Aorta (tissue), 5 donors: ENCODE measurements at regions not wholly inside any gene's neighbourhood (a gene's known extent, or its start where the extent isn't known, plus 50 kb on each side); places are given as distances from the start of the nearest gene placed in this dataset.
"Not testable (repeated sequence)": the region's sequence is repeated elsewhere in the genome, so short reads cannot be mapped to it uniquely, and the experiment has no call there.

Source experiments
- ATAC-seq: fragments of 200-7000 bp; cut with Tn5 transposase; one replicate; pipeline ENCODE4 v1.9.1; 2022; ENCODE audit warnings: moderate library complexity; ENCODE audit not compliant: low FRiP score
- DNase-seq, 2 donors: peaks; one replicate each; pipeline ENCODE4 v3.0.0-alpha.2; 2020
- H3K27ac ChIP-seq, 2 donors: one replicate each; pipeline ENCODE4 v1.5.1; 2013; ENCODE audit warnings: low read length in 2 of 2, mild to moderate bottlenecking in 2 of 2, moderate library complexity in 2 of 2, control low read depth in 1 of 2, inconsistent platforms in 1 of 2, low read depth in 1 of 2
- H3K27me3 ChIP-seq, 2 donors: one replicate each; pipeline ENCODE4 v1.6.1; 2013; ENCODE audit warnings: control low read depth in 1 of 2, low read length in 1 of 2, mild to moderate bottlenecking in 1 of 2, moderate library complexity in 1 of 2; ENCODE audit not compliant: insufficient read depth in 2 of 2, control insufficient read depth in 1 of 2
- H3K36me3 ChIP-seq, 2 donors: one replicate each; pipeline ENCODE4 v1.6.1; 2013; ENCODE audit warnings: control low read depth in 1 of 2, low read length in 1 of 2, mild to moderate bottlenecking in 1 of 2; ENCODE audit not compliant: insufficient read depth in 2 of 2, control insufficient read depth in 1 of 2
- H3K4me1 ChIP-seq, 2 donors: one replicate each; pipeline ENCODE4 v1.6.1; 2013; ENCODE audit warnings: low read length in 2 of 2, control low read depth in 1 of 2, mild to moderate bottlenecking in 1 of 2, moderate library complexity in 1 of 2; ENCODE audit not compliant: insufficient read depth in 2 of 2, control insufficient read depth in 1 of 2
- H3K4me3 ChIP-seq, 2 donors: one replicate each; pipeline ENCODE4 v1.5.1; 2013; ENCODE audit warnings: low read length in 2 of 2, control low read depth in 1 of 2, mild to moderate bottlenecking in 1 of 2
- H3K9me3 ChIP-seq: one replicate; pipeline ENCODE4 v1.6.1; 2013; ENCODE audit warnings: mild to moderate bottlenecking, low read length; ENCODE audit not compliant: control insufficient read depth
- WGBS, 2 donors: extraction: QIAGEN DNeasy Blood & Tissue Kit; methylation state at CpG; one replicate each; pipeline ENCODE4 v1.1.7; 2013; 5-methylcytosine and 5-hydroxymethylcytosine counted together
- intact Hi-C, 2 donors: fragments of 100-400 bp; cut with DNase I; formaldehyde crosslinking; loops; one replicate each; pipeline versions ENCODE4 v1.14.2 to v1.15.0; 2022
- donor health status: healthy with polysubstance abuse.
- donor health status: Bipolar disorder and iron deficiency.
- donor health status: DM: no; HTN: no; CAD: no.
- donor health status: DM: no; HTN: no; CAD: no.
- donor health status: DM: yes; HTN: yes; CAD: no.

DNA sequence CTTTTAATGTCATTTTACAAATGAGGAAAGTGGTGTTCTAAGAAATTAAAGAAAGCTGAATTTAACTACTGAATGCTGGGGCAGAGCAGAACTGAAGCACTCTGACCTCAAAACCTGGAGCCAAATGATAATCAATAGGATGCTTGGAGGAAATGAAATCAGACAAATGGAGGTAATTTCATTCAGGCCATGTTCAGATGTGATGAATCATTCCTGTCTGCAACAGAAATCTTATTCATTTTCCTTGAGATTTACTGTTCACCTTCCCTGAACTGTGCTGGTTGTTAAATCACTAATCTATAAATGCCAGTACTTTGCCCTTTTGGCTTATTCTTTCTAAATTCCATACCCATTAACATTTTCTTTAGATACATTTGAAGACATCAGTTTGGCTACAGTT, 85.6 kb upstream of the SNX7 start:
- Histone ChIP-seq H3K27me3 (no peaks in the 10 kb centered on the region), H3K36me3 (no peaks in the 10 kb centered on the region), H3K4me3 (no peak overlapping the region), H3K9me3 (no peaks in the 10 kb centered on the region), H3K27ac (no peak overlapping the region), H3K4me1 (no peaks in the 10 kb centered on the region)
- DNase-seq = no peak
- intact Hi-C loops = no loop called here
- ATAC-seq = no peak

DNA sequence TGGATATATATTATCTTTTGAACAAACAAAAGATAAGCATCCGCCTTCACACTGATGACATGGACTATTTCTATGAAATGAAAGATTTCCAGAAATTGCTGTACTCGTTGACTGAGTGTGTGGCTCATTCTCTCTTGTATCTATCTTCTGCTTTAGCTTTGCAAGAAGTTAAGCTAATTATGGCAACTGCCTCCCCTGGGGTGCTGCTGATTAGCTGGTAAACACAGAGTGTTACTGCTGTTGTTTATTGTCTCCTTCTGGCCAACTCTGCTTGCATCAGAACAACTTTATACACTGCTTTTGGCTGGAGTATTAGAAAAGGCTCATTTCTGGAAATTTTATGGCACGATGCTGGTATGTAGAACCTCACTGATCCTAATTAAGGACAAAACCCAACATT, 95.6 kb upstream of the SNX7 start:
- Histone ChIP-seq H3K4me3 (no peak overlapping the region), H3K4me1 (no peaks in the 10 kb centered on the region), H3K27me3 (no peaks in the 10 kb centered on the region), H3K9me3 (no peaks in the 10 kb centered on the region), H3K36me3 (no peaks in the 10 kb centered on the region), H3K27ac (no peak overlapping the region)
- no peak for ATAC-seq
- intact Hi-C loops = no loop called here
- WGBS, 2 donors = 57 to 58% methylated on average over 3 of the region's 3 CpGs
- DNase-seq = no peak

DNA sequence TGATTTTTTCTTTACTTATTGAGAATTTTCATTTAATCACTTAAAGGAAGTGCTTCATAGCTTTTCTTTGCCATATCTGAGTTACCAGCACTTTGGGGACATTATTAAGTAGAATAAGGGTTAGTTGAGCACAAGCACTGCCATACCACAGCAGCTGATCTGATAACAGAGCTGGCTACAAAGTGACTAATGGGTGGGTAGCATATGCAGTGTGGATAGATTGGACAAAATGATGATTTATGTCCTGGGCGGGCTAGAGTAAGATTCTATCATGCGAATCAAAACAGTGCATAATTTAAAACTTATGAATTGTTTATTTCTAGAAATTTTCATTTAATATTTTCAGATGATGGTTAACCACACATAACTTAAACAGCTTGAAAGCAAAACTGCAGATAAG, 102.2 kb upstream of the SNX7 start:
- H3K4me1 ChIP-seq = no peaks in the 10 kb centered on the region
- DNase-seq (no peak), ATAC-seq (no peak)
- no peak overlapping the region for H3K4me3 ChIP-seq
- intact Hi-C loops = no loop called here
- 62 to 65% methylated on average over 2 of the region's 2 CpGs for WGBS, 2 donors
- no peak overlapping the region for H3K27ac ChIP-seq
- H3K36me3 ChIP-seq = no peaks in the 10 kb centered on the region
- no peaks in the 10 kb centered on the region for H3K27me3 ChIP-seq
- peaks cover 2% of the 10 kb centered on the region for H3K9me3 ChIP-seq

DNA sequence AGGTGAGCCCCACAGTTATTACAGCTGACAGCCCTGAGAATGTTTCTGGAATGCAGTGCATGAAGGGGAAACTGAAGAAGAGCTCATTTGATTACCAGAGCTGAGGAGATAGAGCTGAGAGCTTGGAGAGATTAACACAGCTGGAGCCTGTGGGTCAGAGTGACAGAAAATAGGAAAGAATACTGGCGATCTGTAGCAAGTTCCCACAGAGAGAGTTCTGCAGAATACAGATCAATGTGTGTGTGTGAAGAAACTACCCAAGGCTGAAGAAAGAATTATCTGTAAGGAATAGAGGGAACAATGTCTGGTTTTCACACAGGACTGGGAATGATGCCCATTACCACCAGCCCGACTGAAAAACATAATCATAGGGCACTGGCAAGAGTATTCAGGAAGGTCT, 103.6 kb upstream of the SNX7 start:
- DNase-seq (no peak), ATAC-seq (no peak)
- intact Hi-C loops = no loop called here
- H3K36me3 ChIP-seq = no peaks in the 10 kb centered on the region
- WGBS, 2 donors = 31 to 32% methylated on average over 2 of the region's 2 CpGs
- H3K27ac ChIP-seq = no peak overlapping the region
- peaks cover 2% of the 10 kb centered on the region for H3K9me3 ChIP-seq
- no peaks in the 10 kb centered on the region for H3K4me1 ChIP-seq
- no peaks in the 10 kb centered on the region for H3K27me3 ChIP-seq
- no peak overlapping the region for H3K4me3 ChIP-seq

DNA sequence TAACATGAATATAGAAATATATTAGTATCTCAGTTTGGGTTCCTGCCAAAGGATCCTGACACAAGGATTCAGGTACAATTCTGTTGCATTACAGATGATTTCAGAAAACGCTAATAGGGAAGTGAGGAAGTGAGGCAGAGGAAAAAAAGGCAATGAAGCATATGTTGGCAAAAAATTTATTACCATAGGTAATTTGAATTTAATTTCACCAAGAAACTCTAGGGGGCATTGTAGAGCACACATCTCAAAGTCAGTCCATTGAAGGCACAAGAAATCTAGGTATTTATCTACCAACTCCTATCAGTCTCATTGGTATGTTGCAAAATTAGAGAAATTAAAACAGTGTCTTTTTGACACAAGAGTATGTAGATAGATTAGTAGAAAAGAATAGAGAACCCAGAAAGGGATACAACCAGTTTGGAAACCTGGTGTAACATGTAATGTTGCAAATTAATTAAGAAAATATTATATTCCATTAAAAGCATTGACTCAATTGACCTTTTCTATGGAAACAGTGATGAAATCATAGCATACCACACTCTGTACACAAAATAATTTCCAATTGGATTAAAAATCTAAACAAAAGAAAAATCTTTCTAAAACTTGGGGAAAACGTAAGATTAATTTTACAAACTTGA, 104.9 kb upstream of the SNX7 start:
- no peaks in the 10 kb centered on the region for H3K27me3 ChIP-seq
- DNase-seq (no peak), ATAC-seq (no peak)
- intact Hi-C loops = no loop called here
- 56 to 57% methylated on average over 2 of the region's 2 CpGs for WGBS, 2 donors
- H3K4me1 ChIP-seq = no peaks in the 10 kb centered on the region
- H3K27ac ChIP-seq = no peak overlapping the region
- H3K9me3 ChIP-seq = peaks cover 2% of the 10 kb centered on the region
- no peak overlapping the region for H3K4me3 ChIP-seq
- no peaks in the 10 kb centered on the region for H3K36me3 ChIP-seq

DNA sequence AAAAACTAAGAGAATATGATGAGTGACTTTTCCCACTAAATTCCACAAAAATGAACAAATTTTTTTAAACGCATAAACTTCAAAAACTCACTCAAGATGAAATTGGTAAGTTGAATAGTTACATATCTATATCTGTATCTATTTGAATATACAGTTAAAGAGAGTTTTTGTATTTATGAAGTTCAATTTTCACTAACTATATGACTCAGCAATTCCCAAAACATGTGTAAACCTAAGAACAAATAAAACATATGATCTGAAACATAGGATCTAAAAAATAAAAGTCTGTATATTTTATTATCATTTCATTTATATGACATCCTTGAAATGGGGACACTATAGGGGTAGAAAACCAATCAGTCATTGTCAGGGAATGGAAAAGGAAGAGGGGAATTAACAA, 105.7 kb upstream of the SNX7 start:
- WGBS, 2 donors = 84 to 87% methylated on average over 1 of the region's 1 CpG
- Histone ChIP-seq H3K9me3 (peaks cover 2% of the 10 kb centered on the region), H3K36me3 (no peaks in the 10 kb centered on the region), H3K4me3 (no peak overlapping the region), H3K27me3 (no peaks in the 10 kb centered on the region), H3K27ac (no peak overlapping the region), H3K4me1 (no peaks in the 10 kb centered on the region)
- intact Hi-C loops = no loop called here
- ATAC-seq (no peak), DNase-seq (no peak)

DNA sequence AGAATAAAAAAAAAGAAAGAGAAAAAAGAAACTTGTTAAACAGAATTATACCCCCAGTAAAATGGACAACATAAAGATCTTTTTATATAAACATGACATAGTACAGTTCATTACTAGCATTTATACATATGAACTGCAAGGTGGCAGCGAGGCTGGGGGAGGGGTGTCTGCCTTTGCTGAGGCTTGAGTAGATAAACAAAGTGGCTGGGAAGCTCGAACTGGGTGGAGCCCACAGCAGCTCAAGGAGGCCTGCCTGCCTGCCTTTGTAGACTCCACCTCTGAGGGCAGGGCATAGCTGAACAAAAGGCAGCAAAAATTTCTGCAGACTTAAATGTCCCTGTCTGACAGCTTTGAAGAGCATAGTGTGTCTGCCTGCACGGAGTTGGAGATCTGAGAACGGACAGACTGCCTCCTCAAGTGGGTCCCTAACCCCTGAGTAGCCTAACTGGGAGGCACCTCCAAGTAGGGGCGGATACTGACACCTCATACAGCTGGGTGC, 108.9 kb upstream of the SNX7 start:
- DNase-seq, H3K27ac ChIP-seq, H3K9me3 ChIP-seq, intact Hi-C loops, H3K4me1 ChIP-seq, H3K36me3 ChIP-seq, ATAC-seq, H3K4me3 ChIP-seq, H3K27me3 ChIP-seq: not testable (repeated sequence)
- 24 to 31% methylated on average over 5 of the region's 5 CpGs for WGBS, 2 donors

DNA sequence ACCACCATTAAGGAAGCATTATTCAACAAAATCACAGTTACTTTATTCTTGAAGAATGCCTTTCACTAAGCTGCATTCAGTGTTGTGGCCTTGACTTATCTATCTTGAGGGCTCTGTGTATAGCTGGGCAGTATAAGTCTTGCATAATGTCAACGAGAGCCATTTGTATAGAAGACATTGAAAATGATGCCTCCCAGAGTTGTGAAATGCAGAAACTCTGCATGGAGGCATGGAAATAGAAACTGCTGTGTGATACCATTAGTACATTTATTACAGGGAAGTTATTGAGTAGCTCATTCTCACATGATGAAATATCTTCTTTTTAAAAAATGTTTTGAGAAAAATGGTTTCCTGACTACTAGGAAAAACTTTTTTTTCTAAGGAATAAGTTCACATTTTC, 111.4 kb upstream of the SNX7 start:
- Histone ChIP-seq H3K27ac (no peak overlapping the region), H3K27me3 (no peaks in the 10 kb centered on the region), H3K4me1 (no peaks in the 10 kb centered on the region), H3K4me3 (no peak overlapping the region), H3K36me3 (no peaks in the 10 kb centered on the region), H3K9me3 (peaks cover under 1% of the 10 kb centered on the region)
- DNase-seq (no peak), ATAC-seq (no peak)
- intact Hi-C loops = no loop called here
- 52 to 62% methylated on average over 1 of the region's 1 CpG for WGBS, 2 donors

DNA sequence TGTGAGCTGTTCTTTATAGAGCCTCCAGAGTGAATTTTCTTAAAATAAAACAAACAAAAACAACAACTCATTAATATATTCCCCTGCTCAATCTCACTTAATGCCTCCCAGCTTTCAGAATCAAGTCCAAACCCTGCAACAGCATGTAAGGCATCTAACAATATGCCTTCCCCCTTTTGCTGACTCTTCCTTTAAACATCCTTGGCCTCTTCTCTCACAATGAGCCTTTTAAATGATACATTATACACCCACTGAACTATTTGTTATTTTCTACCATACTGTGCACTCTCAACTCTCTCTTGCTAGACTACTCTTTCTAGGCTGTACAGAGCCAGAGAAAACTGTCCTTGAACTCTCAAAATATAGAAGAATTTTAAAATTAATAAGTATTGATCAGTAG, 115.2 kb upstream of the SNX7 start:
- no peak overlapping the region for H3K4me3 ChIP-seq
- DNase-seq = no peak
- no peak overlapping the region for H3K27ac ChIP-seq
- ATAC-seq = no peak
- H3K4me1 ChIP-seq = no peaks in the 10 kb centered on the region
- H3K9me3 ChIP-seq = no peaks in the 10 kb centered on the region
- no peaks in the 10 kb centered on the region for H3K27me3 ChIP-seq
- intact Hi-C loops = no loop called here
- no peaks in the 10 kb centered on the region for H3K36me3 ChIP-seq
